Esophagus muscularis mucosa (tissue), 4 donors: ENCODE measurements at regions not wholly inside any gene's neighbourhood (a gene's known extent, or its start where the extent isn't known, plus 50 kb on each side); places are given as distances from the start of the nearest gene placed in this dataset.
A peak's percentile ranks its signal among the peaks of the same experiment; 100 is the strongest.

ENCODE experiments used
- DNase-seq: peaks from one replicate; pipeline ENCODE4 v3.0.0-alpha.2; 2017; ENCODE audit errors: extremely low spot score
- H3K27ac ChIP-seq, 4 donors: fragments of 200-600 bp; sonication (generic); replicated peaks in 1 of 4; 1 replicate in 3 of 4; 2 replicates in 1 of 4; pipeline ENCODE4 v1.5.1; 2016 to 2019; ENCODE audit warnings: mild to moderate bottlenecking in 1 of 4
- H3K27me3 ChIP-seq, 4 donors: fragments of 200-600 bp; sonication (generic); one replicate each; pipeline versions ENCODE4 v1.5.1 to v1.6.0; 2016 to 2019
- H3K36me3 ChIP-seq, 4 donors: fragments of 200-600 bp; sonication (generic); one replicate each; pipeline ENCODE4 v1.5.1; 2016 to 2019
- H3K4me1 ChIP-seq, 4 donors: fragments of 200-600 bp; sonication (generic); one replicate each; pipeline ENCODE4 v1.5.1; 2016 to 2019
- H3K4me3 ChIP-seq, 4 donors: fragments of 200-600 bp; sonication (generic); 1 replicate in 2 of 4; 2 replicates in 2 of 4; pipeline ENCODE4 v1.5.1; 2016 to 2019; ENCODE audit warnings: mild to moderate bottlenecking in 4 of 4, moderate library complexity in 1 of 4
- H3K9me3 ChIP-seq, 4 donors: fragments of 200-600 bp; sonication (generic); 1 replicate in 3 of 4; 2 replicates in 1 of 4; pipeline ENCODE4 v1.5.1; 2016 to 2019
- CTCF ChIP-seq, 3 experiments: fragments of 200-600 bp in 2 of 3; fragments of 450-650 bp in 1 of 3; sonication (generic) in 2 of 3; IDR thresholded peaks; one replicate each; pipeline ENCODE4 v1.5.1; 2017 to 2019; ENCODE audit warnings: antibody characterized with exemption in 3 of 3, mild to moderate bottlenecking in 2 of 3, moderate library complexity in 1 of 3
- EP300 ChIP-seq: sonication (generic); formaldehyde crosslinking; IDR thresholded peaks from one replicate; pipeline ENCODE4 v1.6.1; 2017; ENCODE audit warnings: antibody characterized with exemption
- POLR2A ChIP-seq: fragments of 450-650 bp; IDR thresholded peaks from one replicate; pipeline ENCODE4 v1.6.1; 2017; ENCODE audit warnings: antibody characterized with exemption, moderate library complexity, mild to moderate bottlenecking, low read depth
- POLR2AphosphoS5 ChIP-seq, 2 donors: sonication (generic); formaldehyde crosslinking; IDR thresholded peaks; one replicate each; pipeline ENCODE4 v1.6.1; 2017; ENCODE audit warnings: antibody characterized with exemption in 2 of 2
- WGBS: methylation state at CpG from one replicate; pipeline ENCODE4 v1.1.5; 2018; 5-methylcytosine and 5-hydroxymethylcytosine counted together
- intact Hi-C: fragments of 100-400 bp; cut with DNase I; formaldehyde crosslinking; loops from one replicate; pipeline ENCODE4 v1.15.1; 2023

GRCh38 chr20:20864351-20865096, 152.1 kb upstream of the RALGAPA2 start:
- Histone ChIP-seq H3K36me3 (no peaks in the 10 kb centered on the region), H3K4me1 (no peaks in the 10 kb centered on the region), H3K27ac (no peak overlapping the region), H3K27me3 (peaks cover 0 to 5% (median 0%) of the 10 kb centered on the region in 4 donors), H3K9me3 (no peaks in the 10 kb centered on the region), H3K4me3 (no peak overlapping the region)
- 72% methylated on average over 2 of the region's 3 CpGs for WGBS
- TF ChIP-seq POLR2A: no peak
- TF ChIP-seq POLR2AphosphoS5 (IDR thresholded peaks at IDR 0.05): no peak
- TF ChIP-seq CTCF (IDR thresholded peaks at IDR 0.05): peak in 1 of 3 experiments; percentile 4
- no peak for DNase-seq
- intact Hi-C loops: no loop called here

- no peaks in the 10 kb centered on the region for H3K36me3 ChIP-seq
- intact Hi-C loops: loop anchor here (2.0 kb wide), 1 partner anchor 645 kb away; no protein-coding TSS in a partner anchor
- TF ChIP-seq CTCF (IDR thresholded peaks at IDR 0.05) (peak; percentile 69 to 90 (median 79)), POLR2AphosphoS5 (IDR thresholded peaks at IDR 0.05) (peak in 1 of 2 donors; percentile 26), POLR2A (no peak), EP300 (no peak)
These were observed 147.8 kb upstream of the RALGAPA2 start for GRCh38 chr20:20860078-20860806.

GRCh38 chr20:20859510-20859909, 147.1 kb upstream of the RALGAPA2 start:
- DNase-seq: no peak
- H3K36me3 ChIP-seq: no peaks in the 10 kb centered on the region
- H3K27me3 ChIP-seq: peaks cover 0 to 5% (median 0%) of the 10 kb centered on the region in 4 donors
- no peaks in the 10 kb centered on the region for H3K4me1 ChIP-seq
- no peak for TF ChIP-seq POLR2AphosphoS5 (IDR thresholded peaks at IDR 0.05)
- intact Hi-C loops: no loop called here
- H3K4me3 ChIP-seq: no peak overlapping the region
- no peak overlapping the region for H3K27ac ChIP-seq
- H3K9me3 ChIP-seq: no peaks in the 10 kb centered on the region
- WGBS: 71% methylated on average over 7 of the region's 7 CpGs

More at GRCh38 chr20:20860078-20860806, 147.8 kb upstream of the RALGAPA2 start:
- H3K4me3 ChIP-seq: no peak overlapping the region
- H3K27me3 ChIP-seq: peaks cover 0 to 5% (median 0%) of the 10 kb centered on the region in 4 donors
- peak; percentile 91 for DNase-seq
- H3K9me3 ChIP-seq: no peaks in the 10 kb centered on the region
- H3K4me1 ChIP-seq: no peaks in the 10 kb centered on the region
- H3K27ac ChIP-seq: no peak overlapping the region
- WGBS: 19% methylated on average over 8 of the region's 8 CpGs

- Histone ChIP-seq H3K9me3 (no peaks in the 10 kb centered on the region), H3K27me3 (peaks cover 0 to 7% (median 0%) of the 10 kb centered on the region in 4 donors), H3K4me1 (no peaks in the 10 kb centered on the region), H3K4me3 (no peak overlapping the region), H3K27ac (no peak overlapping the region), H3K36me3 (no peaks in the 10 kb centered on the region)
- TF ChIP-seq CTCF (IDR thresholded peaks at IDR 0.05): no peak
- no peak for TF ChIP-seq POLR2A
- TF ChIP-seq EP300: no peak
- TF ChIP-seq POLR2AphosphoS5 (IDR thresholded peaks at IDR 0.05): no peak
- intact Hi-C loops: no loop called here
- no peak for DNase-seq
- WGBS: 64% methylated on average over 2 of the region's 2 CpGs
These were observed 144.5 kb upstream of the RALGAPA2 start for GRCh38 chr20:20856956-20857355.

- Histone ChIP-seq H3K4me1 (no peaks in the 10 kb centered on the region), H3K27ac (no peak overlapping the region), H3K27me3 (peaks cover 0 to 4% (median 0%) of the 10 kb centered on the region in 4 donors), H3K4me3 (no peak overlapping the region), H3K36me3 (no peaks in the 10 kb centered on the region), H3K9me3 (no peaks in the 10 kb centered on the region)
- intact Hi-C loops: no loop called here
- DNase-seq: no peak
- TF ChIP-seq EP300: no peak
- TF ChIP-seq POLR2AphosphoS5 (IDR thresholded peaks at IDR 0.05): no peak
- no peak for TF ChIP-seq POLR2A
- TF ChIP-seq CTCF (IDR thresholded peaks at IDR 0.05): no peak
- WGBS: 63% methylated on average over 7 of the region's 7 CpGs
These were observed 143.9 kb upstream of the RALGAPA2 start for GRCh38 chr20:20856306-20856705.
